Smooth muscle cell (in vitro differentiated cells): ENCODE measurements at regions not wholly inside any gene's neighbourhood (a gene's known extent, or its start where the extent isn't known, plus 50 kb on each side); places are given as distances from the start of the nearest gene placed in this dataset.

Source experiments
- DNase-seq: peaks from one replicate; lab custom pipeline; 2025; ENCODE audit not compliant: unreplicated experiment; lab: John Stamatoyannopoulos, UW
- H2AFZ ChIP-seq: fragments of 200-600 bp; sonication (generic); 2 replicates; pipeline ENCODE4 v1.6.0; 2016; ENCODE audit warnings: antibody characterized with exemption, low read depth, mild to moderate bottlenecking
- H3F3A ChIP-seq: fragments of 200-600 bp; sonication (generic); 2 replicates; pipeline ENCODE4 v1.6.0; 2017; ENCODE audit warnings: antibody characterized with exemption, low read depth
- H3K27ac ChIP-seq: fragments of 200-600 bp; sonication (generic); 2 replicates; pipeline ENCODE4 v1.5.1; 2016; ENCODE audit warnings: low read depth, mild to moderate bottlenecking
- H3K27me3 ChIP-seq: fragments of 200-600 bp; sonication (generic); 2 replicates; pipeline ENCODE4 v1.6.1; 2016; ENCODE audit warnings: low read depth, mild to moderate bottlenecking
- H3K36me3 ChIP-seq: fragments of 200-600 bp; sonication (generic); 2 replicates; pipeline ENCODE4 v1.5.1; 2016; ENCODE audit warnings: low read depth
- H3K4me1 ChIP-seq: fragments of 200-600 bp; sonication (generic); 2 replicates; pipeline ENCODE4 v1.5.1; 2016; ENCODE audit warnings: low read depth
- H3K4me2 ChIP-seq: fragments of 200-600 bp; sonication (generic); 2 replicates; pipeline ENCODE4 v1.6.0; 2016; ENCODE audit warnings: mild to moderate bottlenecking
- H3K4me3 ChIP-seq: fragments of 200-600 bp; sonication (generic); 2 replicates; pipeline ENCODE4 v1.5.1; 2016; ENCODE audit warnings: mild to moderate bottlenecking
- H3K79me2 ChIP-seq: fragments of 200-600 bp; sonication (generic); 2 replicates; pipeline ENCODE4 v1.6.0; 2016; ENCODE audit warnings: low read depth, mild to moderate bottlenecking
- H3K9ac ChIP-seq: fragments of 200-600 bp; sonication (generic); 2 replicates; pipeline ENCODE4 v1.6.0; 2016; ENCODE audit warnings: low read depth
- H3K9me3 ChIP-seq: fragments of 200-600 bp; sonication (generic); replicated peaks from 2 replicates; pipeline ENCODE4 v1.5.1; 2016; ENCODE audit warnings: low read depth
- H4K20me1 ChIP-seq: fragments of 200-600 bp; sonication (generic); 2 replicates; pipeline ENCODE4 v1.6.0; 2016; ENCODE audit warnings: low read depth
- CTCF ChIP-seq: fragments of 200-600 bp; sonication (generic); IDR thresholded peaks from 2 replicates; pipeline ENCODE4 v1.5.1; 2017; ENCODE audit warnings: borderline replicate concordance, mild to moderate bottlenecking, antibody characterized with exemption; ENCODE audit not compliant: insufficient read depth, poor library complexity, severe bottlenecking
- WGBS: methylation state at CpG from one replicate; pipeline ENCODE4 v1.1.7; 2016; ENCODE audit warnings: low lambda C conversion rate; 5-methylcytosine and 5-hydroxymethylcytosine counted together

- Histone ChIP-seq H3K4me2 (no peak overlapping the region), H3K4me1 (no peaks in the 10 kb centered on the region), H3K9ac (no peak overlapping the region), H3K27me3 (no peaks in the 10 kb centered on the region), H3K9me3 (no peaks in the 10 kb centered on the region), H3K27ac (no peak overlapping the region), H3K79me2 (no peaks in the 10 kb centered on the region), H3K4me3 (no peak overlapping the region), H3K36me3 (no peaks in the 10 kb centered on the region), H4K20me1 (no peaks in the 10 kb centered on the region), H2AFZ (no peak overlapping the region), H3F3A (no peaks in the 10 kb centered on the region)
- DNase-seq: no peak
- TF ChIP-seq CTCF: no peak
- WGBS: 81% methylated on average over 1 of the region's 1 CpG
Observed at GRCh38 chr18:7336623-7337022, 105.7 kb downstream of the LRRC30 start.

GRCh38 chr18:7338846-7339245, 108.0 kb downstream of the LRRC30 start:
- 68% methylated on average over 2 of the region's 2 CpGs for WGBS

DNA sequence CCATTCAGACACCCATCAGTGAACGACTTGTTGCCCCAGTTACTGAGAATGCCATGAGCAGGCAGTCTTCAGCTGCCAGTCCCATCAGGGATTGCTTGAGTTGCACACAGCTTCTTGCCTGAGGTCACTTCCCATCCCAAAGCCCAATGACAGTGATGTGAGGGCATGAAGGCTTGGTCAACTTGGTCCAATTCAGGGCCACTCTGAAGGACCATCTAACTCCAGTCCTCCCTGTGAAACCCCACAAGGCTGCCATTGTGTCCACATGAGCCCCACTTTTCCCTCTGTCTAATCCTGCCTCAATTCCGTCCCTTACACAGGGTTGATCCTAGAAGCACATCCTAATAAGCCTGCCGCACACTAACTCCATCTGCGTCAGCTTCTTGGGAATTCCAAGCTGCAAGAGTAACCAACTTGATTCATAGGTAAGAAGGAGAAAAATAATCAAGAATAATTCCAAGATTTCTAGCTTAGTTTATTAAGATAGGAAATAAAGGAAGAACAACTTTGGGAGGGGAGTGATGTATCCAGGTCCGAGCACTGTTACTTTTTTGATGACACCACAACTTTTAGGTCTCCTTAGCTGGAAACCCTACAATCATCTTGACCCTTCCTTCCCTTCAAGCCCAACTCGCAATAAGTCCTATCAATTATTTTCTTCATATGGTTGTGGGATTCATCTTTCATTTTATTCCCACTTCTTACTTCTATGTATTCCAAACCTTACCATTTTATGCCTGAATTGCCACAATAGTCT, 110.9 kb downstream of the LRRC30 start:
- H3F3A ChIP-seq: no peaks in the 10 kb centered on the region
- H3K4me1 ChIP-seq: no peaks in the 10 kb centered on the region
- H3K9ac ChIP-seq: no peak overlapping the region
- no peak for DNase-seq
- 94% methylated on average over 6 of the region's 6 CpGs for WGBS
- H3K9me3 ChIP-seq: no peaks in the 10 kb centered on the region
- H3K4me2 ChIP-seq: no peak overlapping the region
- no peak overlapping the region for H2AFZ ChIP-seq
- no peak overlapping the region for H3K27ac ChIP-seq
- H3K79me2 ChIP-seq: no peaks in the 10 kb centered on the region
- no peaks in the 10 kb centered on the region for H3K27me3 ChIP-seq
- no peaks in the 10 kb centered on the region for H3K36me3 ChIP-seq
- no peak overlapping the region for H3K4me3 ChIP-seq
- H4K20me1 ChIP-seq: no peaks in the 10 kb centered on the region
- TF ChIP-seq CTCF: no peak

More at GRCh38 chr18:7338846-7339245, 108.0 kb downstream of the LRRC30 start:
- Histone ChIP-seq H3K9me3 (no peaks in the 10 kb centered on the region), H2AFZ (no peak overlapping the region), H3K27ac (no peak overlapping the region), H3K4me3 (no peak overlapping the region), H4K20me1 (no peaks in the 10 kb centered on the region), H3K4me2 (no peak overlapping the region), H3K27me3 (no peaks in the 10 kb centered on the region), H3K4me1 (no peaks in the 10 kb centered on the region), H3F3A (no peaks in the 10 kb centered on the region), H3K36me3 (no peaks in the 10 kb centered on the region), H3K9ac (no peak overlapping the region), H3K79me2 (no peaks in the 10 kb centered on the region)
- no peak for TF ChIP-seq CTCF
- DNase-seq: no peak
